Ovary (tissue), 3 donors: ENCODE measurements at regions not wholly inside any gene's neighbourhood (a gene's known extent, or its start where the extent isn't known, plus 50 kb on each side); places are given as distances from the start of the nearest gene placed in this dataset.

Source experiments
- CTCF ChIP-seq, 3 donors: fragments of 450-650 bp in 2 of 3; fragments of 200-600 bp in 1 of 3; IDR thresholded peaks; one replicate each; pipeline versions ENCODE4 v1.5.1 to v1.8.0; 2016 to 2022; ENCODE audit warnings: antibody characterized with exemption in 3 of 3, mild to moderate bottlenecking in 1 of 3
- EP300 ChIP-seq: sonication (generic); formaldehyde crosslinking; IDR thresholded peaks from one replicate; pipeline ENCODE4 v1.6.1; 2017; ENCODE audit warnings: antibody characterized with exemption
- POLR2A ChIP-seq: fragments of 450-650 bp; IDR thresholded peaks from one replicate; pipeline ENCODE4 v1.6.1; 2017; ENCODE audit warnings: antibody characterized with exemption, mild to moderate bottlenecking, moderate library complexity
- donor health status: DM: no; HTN: no; CAD: no.

GRCh38 chr2:239476029-239476756 is 75.4 kb upstream of the HDAC4 start:
- TF ChIP-seq CTCF (IDR thresholded peaks at IDR 0.05) (no peak), POLR2A (no peak), EP300 (no peak)
